DND-41 (cell line): ENCODE measurements at regions not wholly inside any gene's neighbourhood (a gene's known extent, or its start where the extent isn't known, plus 50 kb on each side); places are given as distances from the start of the nearest gene placed in this dataset.

Source experiments
- EZH2 ChIP-seq: IDR thresholded peaks from 3 replicates; pipeline ENCODE4 v1.6.1; 2012; ENCODE audit warnings: borderline replicate concordance, low read depth, mild to moderate bottlenecking, moderate library complexity, low read length, inconsistent platforms; ENCODE audit not compliant: severe bottlenecking
- TF ChIP-seq, protein P1 (sequence below): IDR thresholded peaks from 2 replicates; pipeline ENCODE4 v1.5.1; 2012; ENCODE audit warnings: borderline replicate concordance, low read length, moderate library complexity, mild to moderate bottlenecking; ENCODE audit not compliant: poor library complexity, severe bottlenecking; ENCODE audit errors: extremely low read depth

DNA sequence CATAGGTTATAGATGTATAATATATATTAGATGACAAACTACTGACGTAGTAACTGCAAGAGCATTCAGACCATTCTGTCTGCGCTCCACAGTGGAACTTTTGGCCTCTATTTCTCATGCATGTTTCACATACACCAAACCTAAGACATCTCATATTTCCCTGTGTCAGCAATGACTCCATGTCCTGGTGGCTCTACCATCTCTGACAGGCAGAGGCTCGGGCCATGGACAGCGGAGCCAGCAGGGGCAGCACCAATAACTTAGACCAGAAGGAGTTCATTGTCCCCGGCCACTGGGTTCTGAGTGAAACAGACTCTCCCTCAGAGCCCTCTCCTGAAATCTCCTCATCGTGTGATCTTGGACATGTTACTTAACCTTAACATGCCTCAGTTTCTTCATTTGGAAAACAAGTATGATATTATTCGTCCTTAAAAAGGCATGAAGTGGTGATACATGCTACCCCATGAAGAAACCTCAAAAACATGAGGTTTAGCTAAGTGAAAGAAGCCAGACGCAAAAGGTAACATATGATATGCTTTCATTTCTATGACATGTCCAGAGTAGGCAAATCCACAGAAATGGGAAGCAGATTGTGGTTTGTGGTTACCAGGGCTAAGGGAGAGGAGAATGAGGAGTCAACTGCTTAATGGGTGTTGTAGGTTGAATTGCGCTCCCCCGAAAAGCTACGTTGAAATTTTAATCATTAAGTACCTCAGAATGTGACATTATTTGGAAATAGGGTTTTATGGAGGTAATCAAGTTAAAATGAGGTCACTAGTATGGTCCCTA, 564.0 kb upstream of the JARID2 start:
- TF ChIP-seq, protein P1, sequence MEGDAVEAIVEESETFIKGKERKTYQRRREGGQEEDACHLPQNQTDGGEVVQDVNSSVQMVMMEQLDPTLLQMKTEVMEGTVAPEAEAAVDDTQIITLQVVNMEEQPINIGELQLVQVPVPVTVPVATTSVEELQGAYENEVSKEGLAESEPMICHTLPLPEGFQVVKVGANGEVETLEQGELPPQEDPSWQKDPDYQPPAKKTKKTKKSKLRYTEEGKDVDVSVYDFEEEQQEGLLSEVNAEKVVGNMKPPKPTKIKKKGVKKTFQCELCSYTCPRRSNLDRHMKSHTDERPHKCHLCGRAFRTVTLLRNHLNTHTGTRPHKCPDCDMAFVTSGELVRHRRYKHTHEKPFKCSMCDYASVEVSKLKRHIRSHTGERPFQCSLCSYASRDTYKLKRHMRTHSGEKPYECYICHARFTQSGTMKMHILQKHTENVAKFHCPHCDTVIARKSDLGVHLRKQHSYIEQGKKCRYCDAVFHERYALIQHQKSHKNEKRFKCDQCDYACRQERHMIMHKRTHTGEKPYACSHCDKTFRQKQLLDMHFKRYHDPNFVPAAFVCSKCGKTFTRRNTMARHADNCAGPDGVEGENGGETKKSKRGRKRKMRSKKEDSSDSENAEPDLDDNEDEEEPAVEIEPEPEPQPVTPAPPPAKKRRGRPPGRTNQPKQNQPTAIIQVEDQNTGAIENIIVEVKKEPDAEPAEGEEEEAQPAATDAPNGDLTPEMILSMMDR = no peak
- TF ChIP-seq EZH2 = no peak
